ENCODE measurements at regions not wholly inside any gene's neighbourhood (a gene's known extent, or its start where the extent isn't known, plus 50 kb on each side); places are given as distances from the start of the nearest gene placed in this dataset.

DNA sequence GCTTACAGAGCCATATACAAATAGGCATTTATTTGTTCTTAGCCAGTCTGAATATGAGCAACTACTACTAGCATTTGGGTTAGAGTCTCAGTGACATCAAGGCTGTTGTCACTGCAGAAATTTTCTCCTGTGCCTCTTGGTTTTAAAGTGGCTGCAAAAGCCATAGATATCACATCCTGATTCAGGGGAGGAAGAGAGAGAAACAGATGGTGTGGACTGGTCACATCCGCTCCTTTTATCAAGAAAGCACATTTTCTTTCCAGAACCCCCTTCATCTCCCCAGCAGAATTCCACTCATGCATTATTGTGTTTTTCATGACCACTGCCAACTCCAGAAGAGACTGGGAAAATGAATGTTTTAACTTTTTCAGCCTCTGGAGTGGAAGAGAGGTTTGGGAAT is 69.8 kb downstream of the PTTG1 start:
- Histone ChIP-seq H3K4me3 (ENCODE audit: low read length) (no peak overlapping the region), H3K9me3 (ENCODE audit: control insufficient read depth, insufficient read depth, low read length) (no peaks in the 10 kb centered on the region), H3K27me3 (ENCODE audit: control insufficient read depth, insufficient read depth, low read length) (no peaks in the 10 kb centered on the region), H3K4me1 (ENCODE audit: control insufficient read depth, insufficient read depth, low read length) (peaks cover 4% of the 10 kb centered on the region), H3K27ac (ENCODE audit: low read length) (no peak overlapping the region), H3K36me3 (ENCODE audit: control insufficient read depth, insufficient read depth, low read length) (no peaks in the 10 kb centered on the region)
- intact Hi-C loops (cut with micrococcal nuclease) = no loop called here
- Mint-ChIP-seq H3K27ac (no peak overlapping the region), H3K27me3 (ENCODE audit: low read depth in 2 of 2) (no peaks in the 10 kb centered on the region), H3K4me3 (no peak overlapping the region), H3K9me3 (no peaks in the 10 kb centered on the region), H3K4me1 (peaks cover 4 to 11% of the 10 kb centered on the region in 2 donors), H3K36me3 (no peaks in the 10 kb centered on the region)
- ATAC-seq (no peak), DNase-seq (no peak)
- WGBS (ENCODE audit: insufficient coverage) = 80% methylated on average over 1 of the region's 1 CpG
- TF ChIP-seq, protein P1, sequence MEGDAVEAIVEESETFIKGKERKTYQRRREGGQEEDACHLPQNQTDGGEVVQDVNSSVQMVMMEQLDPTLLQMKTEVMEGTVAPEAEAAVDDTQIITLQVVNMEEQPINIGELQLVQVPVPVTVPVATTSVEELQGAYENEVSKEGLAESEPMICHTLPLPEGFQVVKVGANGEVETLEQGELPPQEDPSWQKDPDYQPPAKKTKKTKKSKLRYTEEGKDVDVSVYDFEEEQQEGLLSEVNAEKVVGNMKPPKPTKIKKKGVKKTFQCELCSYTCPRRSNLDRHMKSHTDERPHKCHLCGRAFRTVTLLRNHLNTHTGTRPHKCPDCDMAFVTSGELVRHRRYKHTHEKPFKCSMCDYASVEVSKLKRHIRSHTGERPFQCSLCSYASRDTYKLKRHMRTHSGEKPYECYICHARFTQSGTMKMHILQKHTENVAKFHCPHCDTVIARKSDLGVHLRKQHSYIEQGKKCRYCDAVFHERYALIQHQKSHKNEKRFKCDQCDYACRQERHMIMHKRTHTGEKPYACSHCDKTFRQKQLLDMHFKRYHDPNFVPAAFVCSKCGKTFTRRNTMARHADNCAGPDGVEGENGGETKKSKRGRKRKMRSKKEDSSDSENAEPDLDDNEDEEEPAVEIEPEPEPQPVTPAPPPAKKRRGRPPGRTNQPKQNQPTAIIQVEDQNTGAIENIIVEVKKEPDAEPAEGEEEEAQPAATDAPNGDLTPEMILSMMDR (IDR thresholded peaks at IDR 0.05) = no peak

DNA sequence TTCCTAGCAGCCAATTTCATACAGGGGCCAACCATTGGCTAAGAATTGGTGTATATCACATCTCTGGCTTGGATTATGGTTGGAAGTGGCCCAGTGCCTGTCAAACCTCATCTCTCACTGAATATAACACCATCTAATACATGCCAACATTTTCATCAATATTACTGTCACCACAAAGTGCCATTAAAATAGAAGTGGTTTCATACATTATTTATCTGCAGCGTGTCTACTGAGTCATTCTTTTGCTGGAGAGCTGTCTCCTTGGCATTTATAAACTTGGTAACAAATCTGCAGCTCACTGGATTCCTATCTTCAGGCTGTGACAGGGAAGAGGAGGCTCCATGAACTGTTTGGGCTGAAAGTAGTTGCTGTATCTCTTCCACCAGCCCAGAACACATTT is 70.9 kb downstream of the PTTG1 start:
- 46% methylated on average over 1 of the region's 1 CpG for WGBS (ENCODE audit: insufficient coverage)
- H3K4me1 ChIP-seq (ENCODE audit: control insufficient read depth, insufficient read depth, low read length) = no peaks in the 10 kb centered on the region
- Mint-ChIP-seq H3K4me1 (no peaks in the 10 kb centered on the region), H3K9me3 (no peaks in the 10 kb centered on the region), H3K27me3 (ENCODE audit: low read depth in 2 of 2) (no peaks in the 10 kb centered on the region), H3K36me3 (no peaks in the 10 kb centered on the region), H3K27ac (no peak overlapping the region), H3K4me3 (no peak overlapping the region)
- no peak overlapping the region for H3K4me3 ChIP-seq (ENCODE audit: low read length)
- no peaks in the 10 kb centered on the region for H3K36me3 ChIP-seq (ENCODE audit: control insufficient read depth, insufficient read depth, low read length)
- H3K27me3 ChIP-seq (ENCODE audit: control insufficient read depth, insufficient read depth, low read length) = no peaks in the 10 kb centered on the region
- H3K9me3 ChIP-seq (ENCODE audit: control insufficient read depth, insufficient read depth, low read length) = no peaks in the 10 kb centered on the region
- DNase-seq = no peak
- TF ChIP-seq, protein P1 (IDR thresholded peaks at IDR 0.05) = no peak
- intact Hi-C loops (cut with micrococcal nuclease) = no loop called here
- no peak for ATAC-seq
- no peak overlapping the region for H3K27ac ChIP-seq (ENCODE audit: low read length)

DNA sequence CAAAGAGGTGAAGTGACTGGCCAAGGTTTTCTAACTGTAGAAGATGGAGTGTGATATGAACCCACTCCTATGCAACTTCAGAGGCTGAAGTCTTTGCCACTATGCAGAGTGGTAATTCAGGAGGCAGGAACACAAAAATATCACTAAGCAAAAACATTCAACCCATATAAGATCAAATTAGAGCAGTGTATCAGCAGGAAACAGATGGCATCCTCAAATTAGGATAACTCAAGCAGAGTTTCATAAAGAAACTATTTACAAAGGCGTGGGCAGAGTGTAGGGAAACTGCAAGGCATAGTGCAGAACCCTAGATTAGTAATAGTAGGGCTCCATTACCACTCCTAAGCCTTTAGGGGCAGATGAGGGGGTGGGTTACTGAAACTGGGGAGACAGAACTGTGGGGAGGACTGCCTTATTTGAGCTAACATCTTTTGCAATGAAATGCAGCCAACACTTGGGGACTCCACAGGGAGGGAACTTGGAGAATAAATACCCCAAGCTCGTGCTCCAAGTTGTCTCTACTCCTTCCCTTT is 72.2 kb downstream of the PTTG1 start:
- 59% methylated on average over 1 of the region's 2 CpGs for WGBS (ENCODE audit: insufficient coverage)
- Histone ChIP-seq H3K36me3 (ENCODE audit: control insufficient read depth, insufficient read depth, low read length) (no peaks in the 10 kb centered on the region), H3K4me1 (ENCODE audit: control insufficient read depth, insufficient read depth, low read length) (no peaks in the 10 kb centered on the region), H3K27ac (ENCODE audit: low read length) (no peak overlapping the region), H3K27me3 (ENCODE audit: control insufficient read depth, insufficient read depth, low read length) (no peaks in the 10 kb centered on the region), H3K9me3 (ENCODE audit: control insufficient read depth, insufficient read depth, low read length) (no peaks in the 10 kb centered on the region), H3K4me3 (ENCODE audit: low read length) (no peak overlapping the region)
- Mint-ChIP-seq H3K9me3 (no peaks in the 10 kb centered on the region), H3K4me1 (no peaks in the 10 kb centered on the region), H3K4me3 (no peak overlapping the region), H3K27ac (no peak overlapping the region), H3K27me3 (ENCODE audit: low read depth in 2 of 2) (no peaks in the 10 kb centered on the region), H3K36me3 (no peaks in the 10 kb centered on the region)
- DNase-seq = no peak
- no peak for ATAC-seq
- TF ChIP-seq, protein P1 (IDR thresholded peaks at IDR 0.05) = no peak
- intact Hi-C loops (cut with micrococcal nuclease) = no loop called here

DNA sequence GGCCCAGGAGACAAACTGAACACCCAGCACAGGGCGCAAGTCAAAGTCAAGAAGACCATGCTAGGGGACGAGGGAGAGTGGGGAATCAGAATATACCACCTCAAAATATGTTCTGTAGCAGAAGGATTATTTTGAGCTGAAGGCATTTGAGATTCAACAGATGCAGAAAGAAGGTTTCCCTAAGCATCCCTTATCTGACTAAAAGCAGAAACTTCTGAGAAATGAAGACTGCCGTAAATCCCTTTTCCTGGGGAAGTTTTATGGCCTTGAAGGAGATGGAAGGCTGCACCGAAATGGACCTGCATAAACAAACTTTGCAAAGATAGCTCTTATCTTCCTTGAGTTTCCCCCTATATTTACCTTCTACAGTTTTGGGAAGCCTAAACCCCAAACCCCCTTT is 72.8 kb downstream of the PTTG1 start:
- ATAC-seq = no peak
- TF ChIP-seq, protein P1 (IDR thresholded peaks at IDR 0.05) = no peak
- H3K36me3 ChIP-seq (ENCODE audit: control insufficient read depth, insufficient read depth, low read length) = no peaks in the 10 kb centered on the region
- H3K27me3 ChIP-seq (ENCODE audit: control insufficient read depth, insufficient read depth, low read length) = no peaks in the 10 kb centered on the region
- intact Hi-C loops (cut with micrococcal nuclease) = no loop called here
- WGBS (ENCODE audit: insufficient coverage) = 79% methylated on average over 3 of the region's 4 CpGs
- no peaks in the 10 kb centered on the region for H3K9me3 ChIP-seq (ENCODE audit: control insufficient read depth, insufficient read depth, low read length)
- H3K9me3 Mint-ChIP-seq = no peaks in the 10 kb centered on the region
- H3K27ac ChIP-seq (ENCODE audit: low read length) = no peak overlapping the region
- H3K36me3 Mint-ChIP-seq = no peaks in the 10 kb centered on the region
- no peaks in the 10 kb centered on the region for H3K4me1 ChIP-seq (ENCODE audit: control insufficient read depth, insufficient read depth, low read length)
- no peak overlapping the region for H3K4me3 ChIP-seq (ENCODE audit: low read length)
- H3K4me3 Mint-ChIP-seq = no peak overlapping the region
- H3K4me1 Mint-ChIP-seq = no peaks in the 10 kb centered on the region
- no peaks in the 10 kb centered on the region for H3K27me3 Mint-ChIP-seq (ENCODE audit: low read depth in 2 of 2)
- DNase-seq = no peak
- H3K27ac Mint-ChIP-seq = no peak overlapping the region
